ENCODE measurements at regions not wholly inside any gene's neighbourhood (a gene's known extent, or its start where the extent isn't known, plus 50 kb on each side); places are given as distances from the start of the nearest gene placed in this dataset.

DNA sequence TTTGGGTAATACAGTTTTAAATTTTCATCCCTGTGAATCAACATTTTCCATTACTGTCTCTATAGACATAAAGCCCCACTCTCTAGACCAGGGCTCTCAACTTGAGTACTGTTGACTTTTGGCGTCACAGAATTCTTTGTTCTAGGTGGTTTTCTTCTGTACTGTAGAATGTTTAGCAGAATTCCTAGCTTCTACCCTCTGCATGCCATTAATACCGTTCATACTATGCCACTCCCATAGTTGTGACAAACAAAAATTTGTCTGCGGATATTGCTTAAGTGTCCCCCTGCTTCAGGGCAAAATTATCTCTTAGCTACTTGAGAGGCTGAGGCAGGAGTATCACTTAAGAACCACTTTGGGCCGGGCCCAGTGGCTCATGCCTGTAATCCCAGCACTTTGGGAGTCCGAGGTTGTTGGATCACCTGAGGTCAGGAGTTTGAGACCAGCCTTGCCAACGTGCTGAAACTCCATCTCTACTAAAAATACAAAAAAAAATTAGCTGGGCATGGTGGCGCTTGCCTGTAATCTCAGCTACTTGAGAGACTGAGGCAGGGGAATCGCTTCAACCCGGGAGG is 57.3 kb upstream of the NRG3 start:
- TF ChIP-seq CREB1 (IDR thresholded peaks at IDR 0.05) (no peak), SAP30 (IDR thresholded peaks at IDR 0.05; ENCODE audit: insufficient read depth, insufficient replicate concordance, low read length) (no peak), KDM1A (IDR thresholded peaks at IDR 0.05; ENCODE audit: borderline replicate concordance, low read length) (no peak), CBX5 (IDR thresholded peaks at IDR 0.05; ENCODE audit: low read depth, low read length) (no peak), TBP (IDR thresholded peaks at IDR 0.05; ENCODE audit: low read depth, low read length) (no peak), JUND (IDR thresholded peaks at IDR 0.05; ENCODE audit: low read length) (no peak)
- TF ChIP-seq, protein P1, sequence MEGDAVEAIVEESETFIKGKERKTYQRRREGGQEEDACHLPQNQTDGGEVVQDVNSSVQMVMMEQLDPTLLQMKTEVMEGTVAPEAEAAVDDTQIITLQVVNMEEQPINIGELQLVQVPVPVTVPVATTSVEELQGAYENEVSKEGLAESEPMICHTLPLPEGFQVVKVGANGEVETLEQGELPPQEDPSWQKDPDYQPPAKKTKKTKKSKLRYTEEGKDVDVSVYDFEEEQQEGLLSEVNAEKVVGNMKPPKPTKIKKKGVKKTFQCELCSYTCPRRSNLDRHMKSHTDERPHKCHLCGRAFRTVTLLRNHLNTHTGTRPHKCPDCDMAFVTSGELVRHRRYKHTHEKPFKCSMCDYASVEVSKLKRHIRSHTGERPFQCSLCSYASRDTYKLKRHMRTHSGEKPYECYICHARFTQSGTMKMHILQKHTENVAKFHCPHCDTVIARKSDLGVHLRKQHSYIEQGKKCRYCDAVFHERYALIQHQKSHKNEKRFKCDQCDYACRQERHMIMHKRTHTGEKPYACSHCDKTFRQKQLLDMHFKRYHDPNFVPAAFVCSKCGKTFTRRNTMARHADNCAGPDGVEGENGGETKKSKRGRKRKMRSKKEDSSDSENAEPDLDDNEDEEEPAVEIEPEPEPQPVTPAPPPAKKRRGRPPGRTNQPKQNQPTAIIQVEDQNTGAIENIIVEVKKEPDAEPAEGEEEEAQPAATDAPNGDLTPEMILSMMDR (IDR thresholded peaks at IDR 0.05; ENCODE audit: control extremely low read depth in 1 of 3, insufficient read depth in 1 of 3, low read depth in 1 of 3, low read length in 3 of 3) = no peak
